ENCODE measurements at regions not wholly inside any gene's neighbourhood (a gene's known extent, or its start where the extent isn't known, plus 50 kb on each side); places are given as distances from the start of the nearest gene placed in this dataset.

GRCh38 chr15:93265111-93265556 is 176.1 kb upstream of the RGMA start:
- in situ Hi-C loops (cut with MboI) (no loop called here), intact Hi-C loops (cut with micrococcal nuclease; ENCODE audit: unreplicated experiment) (no loop called here)
- no peaks in the 10 kb centered on the region for H3K4me1 ChIP-seq (ENCODE audit: control insufficient read depth, insufficient read depth, low read length)
- WGBS (ENCODE audit: insufficient coverage, insufficient replicate concordance, low lambda C conversion rate, missing lambda C conversion rate) = 67% methylated on average over 7 of the region's 7 CpGs
- H3K9ac ChIP-seq (ENCODE audit: control insufficient read depth, insufficient read depth, low read length) = no peak overlapping the region
- no TSS peak for BruUV-seq (replicated peaks)
- SMC1A ChIA-PET (ENCODE audit: uncharacterized antibody, unreplicated experiment) = no interaction called here
- TF ChIP-seq MYB (IDR thresholded peaks at IDR 0.05; ENCODE audit: borderline replicate concordance, low read depth, low read length) (no peak), ZNF384 (IDR thresholded peaks at IDR 0.05; ENCODE audit: borderline replicate concordance, low read depth, low read length) (no peak), RB1 (IDR thresholded peaks at IDR 0.05; ENCODE audit: borderline replicate concordance) (no peak), NFYA (IDR thresholded peaks at IDR 0.05; ENCODE audit: borderline replicate concordance, low read depth, low read length) (no peak), RFX5 (IDR thresholded peaks at IDR 0.05; ENCODE audit: low read depth, low read length) (no peak), ESRRA (IDR thresholded peaks at IDR 0.05; ENCODE audit: low read length) (no peak), NR2F1 (conservative IDR thresholded peaks at IDR 0.05) (no peak), SP1 (IDR thresholded peaks at IDR 0.05; ENCODE audit: low read depth, low read length) (no peak), IRF4 (IDR thresholded peaks at IDR 0.05; ENCODE audit: low read depth, low read length) (no peak), KAT2A (conservative IDR thresholded peaks at IDR 0.05; ENCODE audit: control insufficient read depth, low read depth, low read length) (no peak)
- TF ChIP-seq, protein P1, sequence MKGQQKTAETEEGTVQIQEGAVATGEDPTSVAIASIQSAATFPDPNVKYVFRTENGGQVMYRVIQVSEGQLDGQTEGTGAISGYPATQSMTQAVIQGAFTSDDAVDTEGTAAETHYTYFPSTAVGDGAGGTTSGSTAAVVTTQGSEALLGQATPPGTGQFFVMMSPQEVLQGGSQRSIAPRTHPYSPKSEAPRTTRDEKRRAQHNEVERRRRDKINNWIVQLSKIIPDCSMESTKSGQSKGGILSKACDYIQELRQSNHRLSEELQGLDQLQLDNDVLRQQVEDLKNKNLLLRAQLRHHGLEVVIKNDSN (IDR thresholded peaks at IDR 0.05; ENCODE audit: borderline replicate concordance, extremely low read length, insufficient read depth, low read depth, low read length) = no peak
- no peaks in the 10 kb centered on the region; a peak in 1 of 4 replicates for H3K27me3 ChIP-seq (replicated peaks in 1 of 2; ENCODE audit: control insufficient read depth in 2 of 2, insufficient read depth in 2 of 2, low read length in 1 of 2)
- CTCF ChIA-PET = no interaction called here
- no peak overlapping the region for H3K4me3 ChIP-seq
- DNase-seq (ENCODE audit: low read depth, low spot score) = no peak
- RAD21 ChIA-PET (ENCODE audit: unreplicated experiment) = no interaction called here
- H3K36me3 ChIP-seq (ENCODE audit: control insufficient read depth in 2 of 2, insufficient read depth in 2 of 2, low read length in 1 of 2) = no peaks in the 10 kb centered on the region
- no peak overlapping the region for H2AFZ ChIP-seq (ENCODE audit: control insufficient read depth, low read depth, low read length)
- no peaks in the 10 kb centered on the region; the same call in 2 of the 3 replicates for H3K9me3 ChIP-seq (replicated peaks; ENCODE audit: control insufficient read depth, insufficient read depth, low read length)
- no peak overlapping the region for H3K27ac ChIP-seq (ENCODE audit: control insufficient read depth, insufficient read depth)
- FAIRE-seq = no peak
- POLR2A ChIA-PET = no interaction called here
- no peaks in the 10 kb centered on the region for H4K20me1 ChIP-seq (ENCODE audit: control insufficient read depth, insufficient read depth)
- no peak for ATAC-seq
- no peaks in the 10 kb centered on the region for H3K79me2 ChIP-seq (ENCODE audit: control insufficient read depth, insufficient read depth, low read length)
- no peak overlapping the region for H3K4me2 ChIP-seq (ENCODE audit: control insufficient read depth, insufficient read depth)

Measured in GM12878 (cell line).